GM12892 (cell line): ENCODE measurements at regions not wholly inside any gene's neighbourhood (a gene's known extent, or its start where the extent isn't known, plus 50 kb on each side); places are given as distances from the start of the nearest gene placed in this dataset.

Source experiments
- POLR2A ChIP-seq: IDR thresholded peaks from 2 replicates; pipeline ENCODE4 v1.6.1; 2011; ENCODE audit warnings: low read depth, low read length, control low read depth
- POLR2AphosphoS5 ChIP-seq: IDR thresholded peaks from 2 replicates; pipeline ENCODE4 v1.6.1; 2011; ENCODE audit warnings: low read depth, low read length, control low read depth
- TAF1 ChIP-seq: IDR thresholded peaks from 2 replicates; pipeline ENCODE4 v1.6.1; 2011; ENCODE audit warnings: low read depth, mild to moderate bottlenecking, control low read depth, low read length, borderline replicate concordance

- TF ChIP-seq POLR2A: no peak
- TF ChIP-seq POLR2AphosphoS5: no peak
- no peak for TF ChIP-seq TAF1
Observed at GRCh38 chr2:64836566-64836965, 152.6 kb upstream of the SLC1A4 start.
